BJ (cell line): ENCODE measurements at regions not wholly inside any gene's neighbourhood (a gene's known extent, or its start where the extent isn't known, plus 50 kb on each side); places are given as distances from the start of the nearest gene placed in this dataset.
"Not testable (repeated sequence)": the region's sequence is repeated elsewhere in the genome, so short reads cannot be mapped to it uniquely, and the experiment has no call there.

ENCODE experiments used
- CTCF ChIA-PET: fragments of 350-600 bp; formaldehyde crosslinking; extraction: SDS; loops from one replicate; lab custom pipeline; 2021; ENCODE audit warnings: antibody characterized with exemption, inconsistent platforms; lab: Yijun Ruan, JAX
- POLR2A ChIA-PET: fragments of 300-600 bp; sonication (Branson Sonifier 250); formaldehyde crosslinking; extraction: SDS; loops from one replicate; lab custom pipeline; 2021; ENCODE audit warnings: antibody characterized with exemption; lab: Charles Lee
- DNase-seq: peaks from one replicate; pipeline ENCODE4 v3.0.0-alpha.2; 2011; ENCODE audit warnings: low read depth
- H3K27me3 ChIP-seq: 2 replicates; pipeline ENCODE4 v1.6.0; 2011; ENCODE audit warnings: low read length; ENCODE audit not compliant: control insufficient read depth, insufficient read depth
- H3K36me3 ChIP-seq: 2 replicates; pipeline ENCODE4 v1.5.1; 2011; ENCODE audit warnings: low read length; ENCODE audit not compliant: control insufficient read depth, insufficient read depth
- H3K4me3 ChIP-seq: 2 replicates; pipeline ENCODE4 v1.5.1; 2011; ENCODE audit warnings: low read depth, mild to moderate bottlenecking, control low read depth, low read length
- CTCF ChIP-seq: IDR thresholded peaks from 2 replicates; pipeline ENCODE4 v1.5.1; 2011; ENCODE audit warnings: low read depth, mild to moderate bottlenecking, control low read depth, inconsistent platforms, low read length, moderate library complexity; ENCODE audit not compliant: insufficient read depth

- POLR2A ChIA-PET = no interaction called here
- Histone ChIP-seq H3K27me3 (no peaks in the 10 kb centered on the region), H3K4me3 (no peak overlapping the region), H3K36me3 (no peaks in the 10 kb centered on the region)
- peak; percentile 37 for DNase-seq
- TF ChIP-seq CTCF = no peak
- CTCF ChIA-PET = no interaction called here
These were observed 95.6 kb downstream of the RGS2 start for GRCh38 chr1:192904438-192904895.

- no peaks in the 10 kb centered on the region for H3K27me3 ChIP-seq
- CTCF ChIA-PET = no interaction called here
- POLR2A ChIA-PET = no interaction called here
- TF ChIP-seq CTCF = no peak
- H3K36me3 ChIP-seq = no peaks in the 10 kb centered on the region
- DNase-seq = no peak
- H3K4me3 ChIP-seq = no peak overlapping the region
These were observed 96.2 kb downstream of the RGS2 start for GRCh38 chr1:192905049-192905448.

GRCh38 chr1:192906334-192906733 lies 97.5 kb downstream of the RGS2 start:
- no peaks in the 10 kb centered on the region for H3K27me3 ChIP-seq
- ChIA-PET POLR2A (no interaction called here), CTCF (no interaction called here)
- DNase-seq = no peak
- no peaks in the 10 kb centered on the region for H3K36me3 ChIP-seq
- TF ChIP-seq CTCF = no peak
- no peak overlapping the region for H3K4me3 ChIP-seq

- CTCF ChIA-PET = no interaction called here
- no peaks in the 10 kb centered on the region for H3K36me3 ChIP-seq
- no peaks in the 10 kb centered on the region for H3K27me3 ChIP-seq
- no peak overlapping the region for H3K4me3 ChIP-seq
- POLR2A ChIA-PET = no interaction called here
- no peak for DNase-seq
- no peak for TF ChIP-seq CTCF
These were observed 98.9 kb downstream of the RGS2 start for GRCh38 chr1:192907545-192908243.

- POLR2A ChIA-PET, H3K4me3 ChIP-seq, H3K27me3 ChIP-seq, DNase-seq, H3K36me3 ChIP-seq, CTCF ChIA-PET: not testable (repeated sequence)
These were observed 103.2 kb downstream of the RGS2 start for GRCh38 chr1:192911896-192912656.
